Astrocyte of the cerebellum (primary cell): ENCODE measurements at regions not wholly inside any gene's neighbourhood (a gene's known extent, or its start where the extent isn't known, plus 50 kb on each side); places are given as distances from the start of the nearest gene placed in this dataset.

Experiments
- DNase-seq: peaks from one replicate; pipeline ENCODE4 v3.0.0-alpha.2; 2011; ENCODE audit warnings: low read depth
- H3K4me3 ChIP-seq: 2 replicates; pipeline ENCODE4 v1.5.1; 2011; ENCODE audit warnings: mild to moderate bottlenecking, low read depth, low read length, moderate library complexity
- in situ Hi-C: cut with HindIII; loops from 2 replicates; pipeline ENCODE4 v1.10.0; 2017; ENCODE audit warnings: low sequenced_read_pairs
- TF ChIP-seq, protein P1 (sequence below): IDR thresholded peaks from 2 replicates; pipeline ENCODE4 v1.5.1; 2012; ENCODE audit warnings: low read length, low read depth, moderate library complexity, mild to moderate bottlenecking; ENCODE audit errors: missing control alignments

DNA sequence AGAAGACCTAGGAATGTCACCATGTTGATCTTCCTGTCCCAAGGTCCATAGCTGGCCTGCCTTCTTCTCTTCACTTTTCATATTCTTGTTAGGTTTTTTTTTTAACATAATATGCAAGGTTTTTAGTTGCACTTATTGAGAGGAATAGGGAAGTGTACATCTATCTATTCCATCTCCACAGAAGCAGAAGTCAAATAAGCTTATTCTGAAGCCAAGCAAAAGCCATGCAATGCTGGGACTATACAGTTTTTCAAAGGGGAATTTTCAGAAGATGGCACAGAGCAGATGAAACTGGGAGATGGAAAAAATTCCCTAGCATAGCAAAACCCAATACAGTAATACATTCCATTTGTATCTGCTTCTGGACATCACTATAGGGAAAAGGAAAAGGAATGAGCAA lies 447.6 kb downstream of the GADD45G start:
- no peak for DNase-seq
- no peak overlapping the region for H3K4me3 ChIP-seq
- TF ChIP-seq, protein P1, sequence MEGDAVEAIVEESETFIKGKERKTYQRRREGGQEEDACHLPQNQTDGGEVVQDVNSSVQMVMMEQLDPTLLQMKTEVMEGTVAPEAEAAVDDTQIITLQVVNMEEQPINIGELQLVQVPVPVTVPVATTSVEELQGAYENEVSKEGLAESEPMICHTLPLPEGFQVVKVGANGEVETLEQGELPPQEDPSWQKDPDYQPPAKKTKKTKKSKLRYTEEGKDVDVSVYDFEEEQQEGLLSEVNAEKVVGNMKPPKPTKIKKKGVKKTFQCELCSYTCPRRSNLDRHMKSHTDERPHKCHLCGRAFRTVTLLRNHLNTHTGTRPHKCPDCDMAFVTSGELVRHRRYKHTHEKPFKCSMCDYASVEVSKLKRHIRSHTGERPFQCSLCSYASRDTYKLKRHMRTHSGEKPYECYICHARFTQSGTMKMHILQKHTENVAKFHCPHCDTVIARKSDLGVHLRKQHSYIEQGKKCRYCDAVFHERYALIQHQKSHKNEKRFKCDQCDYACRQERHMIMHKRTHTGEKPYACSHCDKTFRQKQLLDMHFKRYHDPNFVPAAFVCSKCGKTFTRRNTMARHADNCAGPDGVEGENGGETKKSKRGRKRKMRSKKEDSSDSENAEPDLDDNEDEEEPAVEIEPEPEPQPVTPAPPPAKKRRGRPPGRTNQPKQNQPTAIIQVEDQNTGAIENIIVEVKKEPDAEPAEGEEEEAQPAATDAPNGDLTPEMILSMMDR: no peak
- in situ Hi-C loops: no loop called here

DNA sequence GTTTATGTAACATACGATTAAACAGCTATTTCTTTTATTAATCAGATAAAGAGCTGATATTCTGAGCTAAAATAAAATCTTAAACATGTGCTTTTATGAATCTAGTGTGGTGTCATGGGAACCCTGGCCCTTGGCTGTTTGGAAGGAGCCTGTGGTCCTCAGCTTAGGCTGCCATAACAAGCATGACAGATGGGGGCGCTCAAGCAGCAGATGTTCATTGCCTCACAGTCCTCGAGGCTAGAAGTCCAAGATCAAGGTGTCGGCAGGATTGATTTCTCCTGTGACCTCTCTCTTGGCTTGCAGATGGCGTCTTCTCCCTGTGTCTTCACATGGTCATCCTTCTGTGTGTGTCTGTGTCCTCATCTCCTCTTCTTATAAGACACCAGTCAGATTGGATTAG lies 448.2 kb downstream of the GADD45G start:
- in situ Hi-C loops: no loop called here

DNA sequence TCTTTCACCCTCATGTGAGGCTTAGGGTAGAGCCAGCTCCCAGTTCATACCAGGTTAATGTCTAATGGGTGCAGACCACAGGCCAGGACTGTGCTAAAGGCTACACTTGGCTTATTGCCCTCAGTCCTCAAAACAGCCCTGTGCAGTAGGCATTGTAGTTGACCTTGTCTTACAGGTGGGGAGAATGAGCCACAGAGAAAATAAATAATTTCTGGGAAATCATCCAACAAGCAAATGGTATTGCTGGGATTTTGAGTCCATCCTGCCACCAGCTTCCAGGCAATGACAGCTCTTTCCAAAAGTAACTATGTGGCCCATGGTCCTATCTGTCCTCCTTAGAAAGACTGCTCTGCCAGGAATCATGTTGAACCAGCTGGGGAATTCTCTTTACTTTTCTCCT lies 450.0 kb downstream of the GADD45G start:
- no peak for DNase-seq
- TF ChIP-seq, protein P1: no peak
- H3K4me3 ChIP-seq: no peak overlapping the region
- in situ Hi-C loops: no loop called here

More for the DNA sequence above, 448.2 kb downstream of the GADD45G start:
- no peak for DNase-seq
- no peak overlapping the region for H3K4me3 ChIP-seq
- TF ChIP-seq, protein P1: no peak

DNA sequence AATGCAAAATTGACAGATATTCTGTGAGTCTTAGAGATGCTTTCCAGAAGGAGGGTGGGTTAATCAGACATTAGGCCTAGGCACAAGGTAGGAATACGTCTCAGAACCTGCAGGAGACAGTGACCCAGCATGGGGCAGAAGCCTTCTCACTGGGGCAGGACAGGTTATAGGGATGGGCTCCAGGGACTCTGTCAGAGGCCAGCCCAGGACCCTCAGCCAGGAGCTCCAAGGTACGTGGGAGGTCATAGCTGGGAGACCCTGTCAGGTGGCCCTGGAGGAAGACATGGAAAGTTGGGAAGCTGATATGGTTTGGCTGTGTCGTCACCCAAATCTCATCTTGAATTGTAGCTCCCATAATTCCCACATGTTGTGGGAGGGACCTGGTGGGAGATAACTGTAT lies 450.4 kb downstream of the GADD45G start:
- TF ChIP-seq, protein P1: no peak
- H3K4me3 ChIP-seq: no peak overlapping the region
- DNase-seq: no peak
- in situ Hi-C loops: no loop called here

DNA sequence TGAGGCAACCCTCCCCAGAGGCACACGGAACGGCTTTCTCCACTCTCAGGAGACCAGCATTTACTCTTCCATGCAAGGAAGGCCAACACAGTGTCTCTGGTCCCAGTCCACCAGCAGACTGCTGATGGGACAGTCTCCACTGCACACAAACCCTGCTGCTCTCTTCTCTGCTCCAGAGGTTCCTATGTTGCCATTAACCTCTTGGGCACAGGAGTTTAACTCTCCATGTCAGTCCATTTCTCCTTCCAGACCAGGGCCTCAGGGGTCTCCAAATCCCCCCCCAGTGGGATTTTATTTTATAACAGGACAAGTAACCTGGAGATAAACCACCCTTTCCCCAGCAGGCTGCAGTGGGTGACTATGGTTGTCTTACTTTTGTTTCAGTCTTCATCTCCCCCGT lies 452.5 kb downstream of the GADD45G start:
- in situ Hi-C loops: no loop called here
- no peak overlapping the region for H3K4me3 ChIP-seq
- no peak for DNase-seq
- TF ChIP-seq, protein P1: no peak

DNA sequence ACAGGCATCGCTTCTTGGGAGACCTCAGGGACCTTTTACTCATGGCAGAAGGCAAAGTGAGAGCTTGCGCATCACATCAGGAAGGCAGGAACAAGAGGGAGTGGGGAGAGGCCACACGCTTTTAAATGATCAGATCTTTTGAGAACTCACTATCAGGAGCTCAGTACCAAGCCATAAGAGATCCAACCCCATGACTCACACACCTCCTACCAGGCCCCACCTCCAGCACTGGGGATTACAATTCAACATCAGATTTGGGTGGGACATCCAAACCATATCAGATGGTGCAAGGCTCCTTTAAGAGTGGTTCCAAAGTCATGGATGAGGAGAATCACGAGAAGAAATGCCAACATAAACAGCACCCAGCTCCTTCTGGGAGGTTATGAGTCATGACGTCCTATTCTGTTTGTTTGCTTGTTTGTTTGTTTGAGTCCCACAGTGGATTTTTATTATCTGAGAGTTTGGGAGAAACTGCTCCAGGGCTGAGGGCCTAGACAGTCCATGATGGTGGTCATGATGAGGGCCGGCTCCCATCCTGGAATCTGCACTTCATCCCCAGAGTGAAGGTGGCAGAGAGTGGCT lies 453.5 kb downstream of the GADD45G start:
- in situ Hi-C loops: no loop called here
- TF ChIP-seq, protein P1: no peak
- H3K4me3 ChIP-seq: no peak overlapping the region
- DNase-seq: no peak
